K562 (cell line): ENCODE measurements at regions not wholly inside any gene's neighbourhood (a gene's known extent, or its start where the extent isn't known, plus 50 kb on each side); places are given as distances from the start of the nearest gene placed in this dataset.

Experiments used
- FOSL1 ChIP-seq: fragments of 200-800 bp; sonication (Bioruptor generic); conservative IDR thresholded peaks from 2 replicates; pipeline ENCODE4 v1.6.1; 2016; ENCODE audit warnings: missing genetic modification characterization, missing compliant biosample characterization
- KDM5B ChIP-seq: fragments of 200-600 bp; sonication (generic); IDR thresholded peaks from 2 replicates; pipeline ENCODE4 v1.6.1; 2012; ENCODE audit warnings: low read depth, mild to moderate bottlenecking, moderate library complexity, low read length, control low read depth, inconsistent platforms; ENCODE audit not compliant: insufficient replicate concordance
- NR2C1 ChIP-seq, 2 experiments: fragments of 450-650 bp; IDR thresholded peaks; 2 replicates each; pipeline ENCODE4 v1.6.1; 2017; ENCODE audit warnings: mild to moderate bottlenecking in 2 of 2, antibody characterized with exemption in 1 of 2, inconsistent platforms in 1 of 2, missing compliant biosample characterization in 1 of 2, missing genetic modification characterization in 1 of 2
- POLR2A ChIP-seq: fragments of 450-650 bp; conservative IDR thresholded peaks from 2 replicates; pipeline ENCODE4 v1.6.1; 2016
- SRF ChIP-seq, 2 experiments: fragments of 250-450, 450-650 bp in 1 of 2; sonication (Bioruptor Pico) in 1 of 2; sonication (generic) in 1 of 2; formaldehyde crosslinking; IDR thresholded peaks; 2 replicates each; pipeline versions ENCODE4 v1.5.0 to v1.5.1; 2020 to 2022; ENCODE audit warnings: mild to moderate bottlenecking in 1 of 2, missing genetic modification reagents in 1 of 2
- TF ChIP-seq, protein P1 (sequence below): sonication (generic); formaldehyde crosslinking; IDR thresholded peaks from 2 replicates; pipeline ENCODE4 v1.9.0; 2022; ENCODE audit warnings: mild to moderate bottlenecking, missing genetic modification reagents
- TF ChIP-seq, protein P2 (sequence below): sonication (generic); formaldehyde crosslinking; IDR thresholded peaks from 2 replicates; pipeline ENCODE4 v1.8.1; 2023; ENCODE audit warnings: mild to moderate bottlenecking, missing genetic modification reagents

DNA sequence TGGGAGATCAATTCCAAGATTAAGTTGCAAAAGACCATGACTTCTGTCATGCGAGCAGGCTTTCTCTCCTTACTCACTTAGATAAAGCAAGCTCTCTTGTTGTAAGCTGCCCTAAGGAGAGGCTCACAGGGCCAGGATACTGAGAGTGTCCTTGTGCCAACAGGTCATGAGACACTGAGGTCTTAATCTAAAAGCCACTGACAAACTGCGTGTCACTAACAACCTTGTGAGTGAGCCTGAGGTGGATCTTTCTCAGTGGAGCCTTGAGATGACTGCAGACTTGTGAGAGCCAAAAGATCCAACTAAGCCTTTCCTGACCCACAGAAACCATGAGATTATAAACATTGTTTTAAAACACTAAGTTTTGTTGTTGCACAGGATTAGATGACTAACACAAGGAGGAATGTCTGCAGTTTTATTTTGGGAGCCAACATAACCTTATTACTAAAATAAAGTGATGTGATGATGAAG is 170.5 kb downstream of the SLC39A8 start:
- TF ChIP-seq, protein P1, sequence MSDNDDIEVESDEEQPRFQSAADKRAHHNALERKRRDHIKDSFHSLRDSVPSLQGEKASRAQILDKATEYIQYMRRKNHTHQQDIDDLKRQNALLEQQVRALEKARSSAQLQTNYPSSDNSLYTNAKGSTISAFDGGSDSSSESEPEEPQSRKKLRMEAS = no peak
- TF ChIP-seq, protein P2, sequence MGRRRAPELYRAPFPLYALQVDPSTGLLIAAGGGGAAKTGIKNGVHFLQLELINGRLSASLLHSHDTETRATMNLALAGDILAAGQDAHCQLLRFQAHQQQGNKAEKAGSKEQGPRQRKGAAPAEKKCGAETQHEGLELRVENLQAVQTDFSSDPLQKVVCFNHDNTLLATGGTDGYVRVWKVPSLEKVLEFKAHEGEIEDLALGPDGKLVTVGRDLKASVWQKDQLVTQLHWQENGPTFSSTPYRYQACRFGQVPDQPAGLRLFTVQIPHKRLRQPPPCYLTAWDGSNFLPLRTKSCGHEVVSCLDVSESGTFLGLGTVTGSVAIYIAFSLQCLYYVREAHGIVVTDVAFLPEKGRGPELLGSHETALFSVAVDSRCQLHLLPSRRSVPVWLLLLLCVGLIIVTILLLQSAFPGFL (CRISPR knock-in tag) = no peak
- TF ChIP-seq KDM5B (no peak), POLR2A (no peak), FOSL1 (no peak), SRF (CRISPR knock-in tag; IDR thresholded peaks at IDR 0.05) (no peak), NR2C1 (IDR thresholded peaks at IDR 0.05) (no peak), NR2C1 (tag; IDR thresholded peaks at IDR 0.05) (no peak)
